HepG2 (cell line): ENCODE measurements at regions not wholly inside any gene's neighbourhood (a gene's known extent, or its start where the extent isn't known, plus 50 kb on each side); places are given as distances from the start of the nearest gene placed in this dataset.

Experiments used
- ARID2 ChIP-seq: sonication (generic); formaldehyde crosslinking; IDR thresholded peaks from 2 replicates; pipeline ENCODE4 v1.8.1; 2022; ENCODE audit warnings: mild to moderate bottlenecking, missing genetic modification reagents, borderline replicate concordance
- ATF2 ChIP-seq: sonication (generic); formaldehyde crosslinking; IDR thresholded peaks from 2 replicates; pipeline ENCODE4 v1.4.0; 2020; ENCODE audit warnings: missing genetic modification reagents
- CBX1 ChIP-seq: IDR thresholded peaks from one replicate; pipeline ENCODE4 v1.6.1; 2016; ENCODE audit warnings: antibody characterized with exemption, low read depth
- NCOA1 ChIP-seq: sonication (generic); formaldehyde crosslinking; IDR thresholded peaks from 2 replicates; pipeline ENCODE4 v1.9.0; 2021; ENCODE audit warnings: missing genetic modification reagents
- PAF1 ChIP-seq: IDR thresholded peaks from 2 replicates; pipeline ENCODE4 v1.6.1; 2016; ENCODE audit warnings: missing genetic modification reagents, missing compliant biosample characterization
- PATZ1 ChIP-seq: sonication (generic); formaldehyde crosslinking; IDR thresholded peaks from 2 replicates; pipeline ENCODE4 v1.4.0; 2020; ENCODE audit warnings: missing genetic modification reagents
- RFXAP ChIP-seq: sonication (generic); formaldehyde crosslinking; IDR thresholded peaks from 2 replicates; pipeline ENCODE4 v1.4.0; 2020; ENCODE audit warnings: missing genetic modification reagents, borderline replicate concordance
- SALL1 ChIP-seq: sonication (generic); formaldehyde crosslinking; IDR thresholded peaks from 2 replicates; pipeline ENCODE4 v1.8.0; 2022; ENCODE audit warnings: mild to moderate bottlenecking, missing genetic modification reagents
- SNAI1 ChIP-seq: sonication (generic); formaldehyde crosslinking; IDR thresholded peaks from 2 replicates; pipeline ENCODE4 v1.5.0; 2020; ENCODE audit warnings: mild to moderate bottlenecking, missing genetic modification reagents, borderline replicate concordance
- TOE1 ChIP-seq: sonication (generic); formaldehyde crosslinking; IDR thresholded peaks from 2 replicates; pipeline ENCODE4 v1.4.0; 2020; ENCODE audit warnings: mild to moderate bottlenecking, missing genetic modification reagents
- ZBTB3 ChIP-seq: sonication (generic); formaldehyde crosslinking; IDR thresholded peaks from 2 replicates; pipeline ENCODE4 v1.4.0; 2020; ENCODE audit warnings: low read depth, mild to moderate bottlenecking, moderate library complexity, missing genetic modification reagents, borderline replicate concordance
- ZNF224 ChIP-seq: sonication (generic); formaldehyde crosslinking; IDR thresholded peaks from 2 replicates; pipeline ENCODE4 v1.5.0; 2020; ENCODE audit warnings: mild to moderate bottlenecking, missing genetic modification reagents
- ZNF333 ChIP-seq: sonication (generic); formaldehyde crosslinking; IDR thresholded peaks from 2 replicates; pipeline ENCODE4 v1.4.0; 2020; ENCODE audit warnings: mild to moderate bottlenecking, missing genetic modification reagents, borderline replicate concordance
- ZNF446 ChIP-seq: sonication (generic); formaldehyde crosslinking; IDR thresholded peaks from 2 replicates; pipeline ENCODE4 v1.5.0; 2020; ENCODE audit warnings: mild to moderate bottlenecking, missing genetic modification reagents
- TF ChIP-seq, protein P1 (sequence below): sonication (generic); formaldehyde crosslinking; IDR thresholded peaks from 2 replicates; pipeline ENCODE4 v1.5.0; 2020; ENCODE audit warnings: mild to moderate bottlenecking, missing genetic modification reagents
- TF ChIP-seq, protein P2 (sequence below): IDR thresholded peaks from 2 replicates; pipeline ENCODE4 v1.6.1; 2016; ENCODE audit warnings: low read depth
- TF ChIP-seq, protein P3 (sequence below): sonication (generic); formaldehyde crosslinking; conservative IDR thresholded peaks from 2 replicates; pipeline ENCODE4 v1.8.0; 2022; ENCODE audit warnings: missing genetic modification reagents

DNA sequence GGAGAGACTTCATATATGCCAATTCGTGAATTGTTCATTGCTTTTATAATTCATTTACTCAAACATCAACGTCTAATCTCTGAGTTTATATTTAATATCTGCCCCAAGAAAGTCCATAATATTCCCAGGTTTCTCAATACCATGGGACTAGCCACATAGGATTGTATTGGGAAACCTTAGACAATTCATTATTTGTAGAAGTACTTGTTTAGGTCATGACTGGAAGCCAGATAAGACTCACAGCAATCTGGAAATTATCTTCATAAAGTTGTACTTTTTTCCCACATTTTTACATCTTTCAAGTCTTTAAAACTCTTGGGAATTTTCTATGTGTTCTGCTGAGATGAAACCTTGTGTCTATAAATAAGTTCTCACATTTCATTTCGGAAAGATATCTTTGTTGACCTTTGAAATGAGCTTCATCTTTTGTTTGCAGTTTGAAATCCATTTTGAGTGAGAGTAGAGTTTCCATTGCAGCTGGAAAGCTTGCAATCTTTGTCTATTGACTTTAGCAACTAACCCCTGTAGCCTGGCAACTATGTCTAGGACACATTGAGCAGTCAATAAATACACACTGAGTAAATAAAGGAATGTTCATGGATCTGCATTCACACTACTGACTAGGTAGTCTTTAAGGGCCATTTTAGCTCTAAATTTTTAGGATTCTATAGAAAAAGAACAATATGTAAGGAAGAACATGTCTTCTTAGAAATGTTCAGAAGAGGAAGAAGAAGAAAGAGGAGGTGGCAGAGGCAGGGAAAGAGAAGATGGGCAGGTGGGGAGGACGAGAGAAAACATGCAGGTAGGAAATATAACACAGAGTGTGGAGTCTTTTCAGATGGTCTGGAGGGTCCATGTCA is 154.4 kb downstream of the LRIG3 start (continued):
- no peak for TF ChIP-seq ARID2 (CRISPR knock-in tag)
- TF ChIP-seq, protein P1, sequence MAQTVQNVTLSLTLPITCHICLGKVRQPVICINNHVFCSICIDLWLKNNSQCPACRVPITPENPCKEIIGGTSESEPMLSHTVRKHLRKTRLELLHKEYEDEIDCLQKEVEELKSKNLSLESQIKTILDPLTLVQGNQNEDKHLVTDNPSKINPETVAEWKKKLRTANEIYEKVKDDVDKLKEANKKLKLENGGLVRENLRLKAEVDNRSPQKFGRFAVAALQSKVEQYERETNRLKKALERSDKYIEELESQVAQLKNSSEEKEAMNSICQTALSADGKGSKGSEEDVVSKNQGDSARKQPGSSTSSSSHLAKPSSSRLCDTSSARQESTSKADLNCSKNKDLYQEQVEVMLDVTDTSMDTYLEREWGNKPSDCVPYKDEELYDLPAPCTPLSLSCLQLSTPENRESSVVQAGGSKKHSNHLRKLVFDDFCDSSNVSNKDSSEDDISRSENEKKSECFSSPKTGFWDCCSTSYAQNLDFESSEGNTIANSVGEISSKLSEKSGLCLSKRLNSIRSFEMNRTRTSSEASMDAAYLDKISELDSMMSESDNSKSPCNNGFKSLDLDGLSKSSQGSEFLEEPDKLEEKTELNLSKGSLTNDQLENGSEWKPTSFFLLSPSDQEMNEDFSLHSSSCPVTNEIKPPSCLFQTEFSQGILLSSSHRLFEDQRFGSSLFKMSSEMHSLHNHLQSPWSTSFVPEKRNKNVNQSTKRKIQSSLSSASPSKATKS (CRISPR knock-in tag), result no peak
- TF ChIP-seq CBX1, result no peak
- no peak for TF ChIP-seq ZNF446
- TF ChIP-seq PATZ1 (CRISPR knock-in tag), result peak; percentile 44; the same call in 1 of the 2 replicates
- 0 out of 2 replicates have a peak, but pooled peaks have one; percentile 63 for TF ChIP-seq TOE1 (CRISPR knock-in tag)
- TF ChIP-seq, protein P2, sequence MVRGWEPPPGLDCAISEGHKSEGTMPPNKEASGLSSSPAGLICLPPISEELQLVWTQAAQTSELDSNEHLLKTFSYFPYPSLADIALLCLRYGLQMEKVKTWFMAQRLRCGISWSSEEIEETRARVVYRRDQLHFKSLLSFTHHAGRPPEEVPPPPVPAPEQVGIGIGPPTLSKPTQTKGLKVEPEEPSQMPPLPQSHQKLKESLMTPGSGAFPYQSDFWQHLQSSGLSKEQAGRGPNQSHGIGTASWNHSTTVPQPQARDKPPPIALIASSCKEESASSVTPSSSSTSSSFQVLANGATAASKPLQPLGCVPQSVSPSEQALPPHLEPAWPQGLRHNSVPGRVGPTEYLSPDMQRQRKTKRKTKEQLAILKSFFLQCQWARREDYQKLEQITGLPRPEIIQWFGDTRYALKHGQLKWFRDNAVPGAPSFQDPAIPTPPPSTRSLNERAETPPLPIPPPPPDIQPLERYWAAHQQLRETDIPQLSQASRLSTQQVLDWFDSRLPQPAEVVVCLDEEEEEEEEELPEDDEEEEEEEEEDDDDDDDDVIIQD (CRISPR knock-in tag), result peak; percentile 39; the same call in 1 of the 2 replicates
- no peak for TF ChIP-seq PAF1 (CRISPR knock-in tag)
- no peak for TF ChIP-seq ZNF333 (CRISPR knock-in tag)
- TF ChIP-seq ZNF224 (CRISPR knock-in tag), result no peak
- TF ChIP-seq ZBTB3 (CRISPR knock-in tag), result no peak
- peak; percentile 78; the same call in 1 of the 2 replicates for TF ChIP-seq ATF2 (CRISPR knock-in tag)
- TF ChIP-seq NCOA1, result no peak
- TF ChIP-seq, protein P3, sequence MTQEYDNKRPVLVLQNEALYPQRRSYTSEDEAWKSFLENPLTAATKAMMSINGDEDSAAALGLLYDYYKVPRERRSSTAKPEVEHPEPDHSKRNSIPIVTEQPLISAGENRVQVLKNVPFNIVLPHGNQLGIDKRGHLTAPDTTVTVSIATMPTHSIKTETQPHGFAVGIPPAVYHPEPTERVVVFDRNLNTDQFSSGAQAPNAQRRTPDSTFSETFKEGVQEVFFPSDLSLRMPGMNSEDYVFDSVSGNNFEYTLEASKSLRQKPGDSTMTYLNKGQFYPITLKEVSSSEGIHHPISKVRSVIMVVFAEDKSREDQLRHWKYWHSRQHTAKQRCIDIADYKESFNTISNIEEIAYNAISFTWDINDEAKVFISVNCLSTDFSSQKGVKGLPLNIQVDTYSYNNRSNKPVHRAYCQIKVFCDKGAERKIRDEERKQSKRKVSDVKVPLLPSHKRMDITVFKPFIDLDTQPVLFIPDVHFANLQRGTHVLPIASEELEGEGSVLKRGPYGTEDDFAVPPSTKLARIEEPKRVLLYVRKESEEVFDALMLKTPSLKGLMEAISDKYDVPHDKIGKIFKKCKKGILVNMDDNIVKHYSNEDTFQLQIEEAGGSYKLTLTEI, result no peak
- peak; percentile 84; the same call in 1 of the 2 replicates for TF ChIP-seq SALL1 (CRISPR knock-in tag)
- no peak for TF ChIP-seq RFXAP (CRISPR knock-in tag)
- TF ChIP-seq SNAI1 (CRISPR knock-in tag), result no peak
